HCT116 (cell line): ENCODE measurements at regions not wholly inside any gene's neighbourhood (a gene's known extent, or its start where the extent isn't known, plus 50 kb on each side); places are given as distances from the start of the nearest gene placed in this dataset.

ENCODE experiments used
- EZH2 ChIP-seq: fragments of 200-600 bp; sonication (generic); IDR thresholded peaks from 2 replicates; pipeline ENCODE4 v1.6.1; 2017; ENCODE audit warnings: antibody characterized with exemption, mixed run types
- EZH2phosphoT487 ChIP-seq: fragments of 200-600 bp; IDR thresholded peaks from 2 replicates; pipeline ENCODE4 v1.6.1; 2018; ENCODE audit warnings: antibody characterized with exemption, borderline replicate concordance
- POLR2A ChIP-seq: IDR thresholded peaks from 2 replicates; pipeline ENCODE4 v1.7.0; 2011; ENCODE audit warnings: borderline replicate concordance; ENCODE audit not compliant: insufficient read depth, insufficient read length; ENCODE audit errors: extremely low read depth
- POLR2AphosphoS5 ChIP-seq: IDR thresholded peaks from 2 replicates; pipeline ENCODE4 v1.6.1; 2011; ENCODE audit warnings: mild to moderate bottlenecking, low read depth, low read length, moderate library complexity
- SRF ChIP-seq: IDR thresholded peaks from 2 replicates; pipeline ENCODE4 v1.6.1; 2012; ENCODE audit warnings: low read depth
- TCF7L2 ChIP-seq: IDR thresholded peaks from 2 replicates; pipeline ENCODE4 v1.7.0; 2011; ENCODE audit warnings: borderline replicate concordance, inconsistent platforms; ENCODE audit not compliant: insufficient read depth, insufficient read length; ENCODE audit errors: extremely low read depth
- ZNF274 ChIP-seq: fragments of 200-500 bp; sonication (Bioruptor generic); IDR thresholded peaks from 2 replicates; pipeline ENCODE4 v1.6.1; 2014; ENCODE audit warnings: mild to moderate bottlenecking, low read depth, low read length, inconsistent platforms
- TF ChIP-seq, protein P1 (sequence below): IDR thresholded peaks from 2 replicates; pipeline ENCODE4 v1.6.1; 2012; ENCODE audit warnings: low read depth
- TF ChIP-seq, protein P2 (sequence below), 3 experiments: fragments of 200-600 bp in 1 of 3; sonication (generic) in 1 of 3; IDR thresholded peaks in 2 of 3; conservative IDR thresholded peaks in 1 of 3; 2 replicates each; pipeline ENCODE4 v1.5.1; 2012 to 2017; ENCODE audit warnings: low read depth in 2 of 3, low read length in 2 of 3, antibody characterized with exemption in 1 of 3, borderline replicate concordance in 1 of 3, control low read depth in 1 of 3, mild to moderate bottlenecking in 1 of 3, mixed read lengths in 1 of 3, mixed run types in 1 of 3, moderate library complexity in 1 of 3; ENCODE audit not compliant: insufficient read depth in 1 of 3
- TF ChIP-seq, protein P3 (sequence below): IDR thresholded peaks from 2 replicates; pipeline ENCODE4 v1.6.1; 2012
- TF ChIP-seq, protein P4 (sequence below): IDR thresholded peaks from 2 replicates; pipeline ENCODE4 v1.6.1; 2012

DNA sequence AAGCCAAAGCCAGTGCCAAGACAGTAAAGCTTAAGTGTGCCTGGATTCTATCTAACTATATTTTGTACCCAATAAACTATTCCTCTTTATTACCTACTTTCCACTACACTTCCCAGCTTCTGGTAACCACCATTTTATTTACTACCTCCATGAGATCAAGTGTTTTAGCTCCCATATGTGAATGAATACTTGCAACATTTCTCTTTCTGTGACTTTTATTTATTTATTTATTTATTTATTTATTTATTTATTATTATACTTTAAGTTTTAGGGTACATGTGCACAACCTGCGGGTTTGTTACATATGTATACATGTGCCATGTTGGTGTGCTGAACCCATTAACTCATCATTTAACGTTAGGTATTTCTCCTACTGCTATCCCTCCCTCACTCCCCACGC lies 582.1 kb downstream of the AMY1C start:
- TF ChIP-seq POLR2AphosphoS5 (no peak), ZNF274 (no peak), POLR2A (no peak), EZH2 (no peak), TCF7L2 (no peak), EZH2phosphoT487 (no peak), SRF (no peak)
- TF ChIP-seq, protein P1, sequence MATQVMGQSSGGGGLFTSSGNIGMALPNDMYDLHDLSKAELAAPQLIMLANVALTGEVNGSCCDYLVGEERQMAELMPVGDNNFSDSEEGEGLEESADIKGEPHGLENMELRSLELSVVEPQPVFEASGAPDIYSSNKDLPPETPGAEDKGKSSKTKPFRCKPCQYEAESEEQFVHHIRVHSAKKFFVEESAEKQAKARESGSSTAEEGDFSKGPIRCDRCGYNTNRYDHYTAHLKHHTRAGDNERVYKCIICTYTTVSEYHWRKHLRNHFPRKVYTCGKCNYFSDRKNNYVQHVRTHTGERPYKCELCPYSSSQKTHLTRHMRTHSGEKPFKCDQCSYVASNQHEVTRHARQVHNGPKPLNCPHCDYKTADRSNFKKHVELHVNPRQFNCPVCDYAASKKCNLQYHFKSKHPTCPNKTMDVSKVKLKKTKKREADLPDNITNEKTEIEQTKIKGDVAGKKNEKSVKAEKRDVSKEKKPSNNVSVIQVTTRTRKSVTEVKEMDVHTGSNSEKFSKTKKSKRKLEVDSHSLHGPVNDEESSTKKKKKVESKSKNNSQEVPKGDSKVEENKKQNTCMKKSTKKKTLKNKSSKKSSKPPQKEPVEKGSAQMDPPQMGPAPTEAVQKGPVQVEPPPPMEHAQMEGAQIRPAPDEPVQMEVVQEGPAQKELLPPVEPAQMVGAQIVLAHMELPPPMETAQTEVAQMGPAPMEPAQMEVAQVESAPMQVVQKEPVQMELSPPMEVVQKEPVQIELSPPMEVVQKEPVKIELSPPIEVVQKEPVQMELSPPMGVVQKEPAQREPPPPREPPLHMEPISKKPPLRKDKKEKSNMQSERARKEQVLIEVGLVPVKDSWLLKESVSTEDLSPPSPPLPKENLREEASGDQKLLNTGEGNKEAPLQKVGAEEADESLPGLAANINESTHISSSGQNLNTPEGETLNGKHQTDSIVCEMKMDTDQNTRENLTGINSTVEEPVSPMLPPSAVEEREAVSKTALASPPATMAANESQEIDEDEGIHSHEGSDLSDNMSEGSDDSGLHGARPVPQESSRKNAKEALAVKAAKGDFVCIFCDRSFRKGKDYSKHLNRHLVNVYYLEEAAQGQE = no peak
- TF ChIP-seq, protein P2, sequence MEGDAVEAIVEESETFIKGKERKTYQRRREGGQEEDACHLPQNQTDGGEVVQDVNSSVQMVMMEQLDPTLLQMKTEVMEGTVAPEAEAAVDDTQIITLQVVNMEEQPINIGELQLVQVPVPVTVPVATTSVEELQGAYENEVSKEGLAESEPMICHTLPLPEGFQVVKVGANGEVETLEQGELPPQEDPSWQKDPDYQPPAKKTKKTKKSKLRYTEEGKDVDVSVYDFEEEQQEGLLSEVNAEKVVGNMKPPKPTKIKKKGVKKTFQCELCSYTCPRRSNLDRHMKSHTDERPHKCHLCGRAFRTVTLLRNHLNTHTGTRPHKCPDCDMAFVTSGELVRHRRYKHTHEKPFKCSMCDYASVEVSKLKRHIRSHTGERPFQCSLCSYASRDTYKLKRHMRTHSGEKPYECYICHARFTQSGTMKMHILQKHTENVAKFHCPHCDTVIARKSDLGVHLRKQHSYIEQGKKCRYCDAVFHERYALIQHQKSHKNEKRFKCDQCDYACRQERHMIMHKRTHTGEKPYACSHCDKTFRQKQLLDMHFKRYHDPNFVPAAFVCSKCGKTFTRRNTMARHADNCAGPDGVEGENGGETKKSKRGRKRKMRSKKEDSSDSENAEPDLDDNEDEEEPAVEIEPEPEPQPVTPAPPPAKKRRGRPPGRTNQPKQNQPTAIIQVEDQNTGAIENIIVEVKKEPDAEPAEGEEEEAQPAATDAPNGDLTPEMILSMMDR (IDR thresholded peaks at IDR 0.05 in 2 of 3, conservative IDR thresholded peaks at IDR 0.05 in 1 of 3; ENCODE audit: borderline replicate concordance in 1 of 3, insufficient read depth in 1 of 3, low read depth in 2 of 3, low read length in 2 of 3) = no peak
- TF ChIP-seq, protein P3, sequence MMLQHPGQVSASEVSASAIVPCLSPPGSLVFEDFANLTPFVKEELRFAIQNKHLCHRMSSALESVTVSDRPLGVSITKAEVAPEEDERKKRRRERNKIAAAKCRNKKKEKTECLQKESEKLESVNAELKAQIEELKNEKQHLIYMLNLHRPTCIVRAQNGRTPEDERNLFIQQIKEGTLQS = no peak
- TF ChIP-seq, protein P4, sequence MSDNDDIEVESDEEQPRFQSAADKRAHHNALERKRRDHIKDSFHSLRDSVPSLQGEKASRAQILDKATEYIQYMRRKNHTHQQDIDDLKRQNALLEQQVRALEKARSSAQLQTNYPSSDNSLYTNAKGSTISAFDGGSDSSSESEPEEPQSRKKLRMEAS = no peak
